Activated CD4-positive, alpha-beta T cell treated with anti-CD3 and anti-CD28 coated beads, Interleukin-2, Interleukin-4, amounts not matched to agents 100 ng/mL and 50 ng/mL, durations not matched to agents 16 hours and 8 hours (primary cell): ENCODE measurements at regions not wholly inside any gene's neighbourhood (a gene's known extent, or its start where the extent isn't known, plus 50 kb on each side); places are given as distances from the start of the nearest gene placed in this dataset.
A peak's percentile ranks its signal among the peaks of the same experiment; 100 is the strongest.
"Not testable (repeated sequence)": the region's sequence is repeated elsewhere in the genome, so short reads cannot be mapped to it uniquely, and the experiment has no call there.

Source experiments
- DNase-seq: peaks from one replicate; pipeline ENCODE4 v3.0.0-alpha.2; 2020; ENCODE audit warnings: low spot score

DNA sequence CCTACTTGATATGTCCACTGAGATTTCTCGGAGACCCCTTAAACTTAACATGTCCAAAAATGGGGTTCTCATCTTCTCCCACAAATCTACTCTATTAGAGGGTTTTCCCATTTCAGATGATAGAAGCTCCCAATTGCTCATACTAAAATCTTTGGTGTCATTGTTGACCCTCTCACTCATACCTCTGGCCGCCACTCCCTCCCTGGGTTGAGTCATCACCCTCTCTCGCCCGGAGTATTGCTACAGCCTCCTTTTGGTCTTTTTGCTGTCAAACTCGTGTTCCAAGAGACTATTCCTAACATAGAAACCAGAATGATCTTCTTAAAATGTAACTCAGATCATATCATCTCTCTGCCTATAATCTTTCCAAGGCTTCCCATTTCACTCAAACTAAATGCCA, 91.0 kb upstream of the GNAQ start:
- DNase-seq, result no peak

DNA sequence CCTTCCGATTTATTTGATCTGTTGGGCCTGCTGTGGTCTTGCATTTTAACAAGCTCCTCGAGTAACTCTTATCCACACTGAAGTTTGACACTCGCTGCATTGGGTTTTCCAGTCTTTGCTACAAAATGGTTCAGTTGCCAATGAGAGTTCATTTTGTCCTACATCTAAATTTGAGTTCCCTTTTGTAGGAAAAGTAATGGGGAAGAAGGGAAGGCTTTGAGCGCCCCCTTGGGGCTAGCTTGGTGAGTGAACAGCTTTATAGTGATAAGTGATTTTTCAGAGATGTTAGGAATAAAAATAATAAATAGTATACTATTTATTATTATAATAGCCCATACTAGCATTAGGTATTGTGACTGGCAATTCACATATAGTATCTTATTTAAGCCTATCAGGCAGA, 89.9 kb upstream of the GNAQ start:
- DNase-seq, result peak; percentile 58

DNA sequence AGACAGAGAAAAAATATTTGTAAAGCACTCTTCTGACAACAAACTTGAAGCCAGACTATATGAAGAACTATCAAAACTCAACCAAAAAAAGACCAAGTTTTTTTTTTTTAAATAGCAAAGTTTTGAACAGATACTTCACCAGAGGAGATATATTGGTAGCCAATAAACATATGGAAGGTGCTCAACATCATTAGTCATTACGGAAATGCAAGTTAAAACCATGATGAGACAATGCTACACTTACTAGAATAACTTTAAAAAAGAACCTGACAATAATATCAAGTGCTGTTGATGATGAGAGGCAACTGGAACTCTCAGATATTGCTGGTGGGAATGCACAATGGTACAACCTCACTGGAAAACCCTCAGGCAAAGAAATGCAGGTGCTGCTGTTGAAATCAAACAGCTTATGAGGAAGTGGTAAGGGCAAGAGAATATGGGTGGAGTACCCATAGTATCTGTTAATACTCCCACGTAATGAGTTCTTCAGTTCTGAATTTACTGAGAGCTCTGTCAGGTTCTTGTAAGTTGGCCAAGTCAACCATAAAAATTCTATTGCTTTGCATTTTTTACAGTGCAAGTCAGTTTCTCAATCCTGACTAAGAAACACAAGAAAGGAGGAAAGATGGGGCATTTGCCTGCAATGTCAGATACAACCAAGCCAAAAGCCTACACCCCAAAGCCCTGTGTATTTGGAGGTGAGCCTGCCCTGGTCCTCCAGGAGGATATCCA, 87.3 kb upstream of the GNAQ start:
- DNase-seq, result peak; percentile 67

DNA sequence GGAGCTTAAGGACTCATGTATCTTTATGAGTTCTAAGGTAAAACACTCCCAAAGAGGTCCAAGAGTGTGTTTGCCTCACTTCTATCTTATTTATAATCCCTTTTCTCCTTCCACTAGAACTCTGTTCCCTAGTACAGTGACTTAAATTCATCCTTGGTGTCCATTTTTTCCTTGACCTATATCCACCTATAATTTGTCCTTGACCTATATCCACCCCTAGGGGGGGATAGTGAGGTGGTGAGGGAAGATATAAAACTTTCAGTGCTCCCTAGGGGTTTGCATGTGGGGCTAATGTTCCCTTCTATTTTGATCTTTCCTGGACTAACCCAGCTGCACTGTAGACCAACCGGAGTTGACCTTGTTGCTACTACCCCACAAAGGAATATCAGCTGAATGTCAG, 83.5 kb upstream of the GNAQ start:
- peak; percentile 36 for DNase-seq

DNA sequence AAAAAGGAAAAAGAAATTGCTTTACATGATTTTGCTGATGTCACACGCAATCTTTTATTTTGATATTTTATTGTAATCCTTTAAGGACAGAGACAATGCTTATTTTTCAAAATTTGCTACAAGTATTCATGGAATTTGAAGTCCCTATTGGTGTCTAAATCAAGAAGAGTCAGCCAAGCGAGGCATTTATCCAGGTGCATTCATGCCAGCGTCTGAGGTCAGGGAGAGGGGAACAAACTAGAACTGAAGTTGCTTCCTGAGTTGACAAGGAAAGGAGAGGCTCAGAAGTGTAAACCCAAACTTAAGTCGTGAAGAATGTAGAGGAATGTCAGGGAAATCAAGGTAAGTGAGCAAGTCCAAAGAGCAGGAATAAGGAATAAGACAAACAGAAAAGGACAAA, 83.0 kb upstream of the GNAQ start:
- no peak for DNase-seq

DNA sequence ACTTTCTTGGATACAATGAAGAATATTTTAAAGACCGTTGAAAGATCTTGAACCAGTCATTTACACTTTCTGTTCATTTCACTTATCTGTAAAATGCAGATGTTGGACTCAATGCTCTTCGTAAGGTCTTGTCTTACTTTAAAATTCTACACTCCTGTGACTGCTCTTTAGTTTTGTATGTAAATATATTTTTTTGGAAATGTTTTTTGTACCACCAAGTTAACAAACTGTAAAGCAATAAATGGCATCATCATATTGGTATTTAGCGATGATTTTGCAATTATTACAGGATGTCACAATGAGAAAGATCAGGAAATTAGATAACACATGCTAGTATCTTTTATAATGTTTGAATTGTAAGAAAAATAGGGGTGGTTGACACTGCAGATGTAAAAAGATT, 80.8 kb upstream of the GNAQ start:
- no peak for DNase-seq

DNA sequence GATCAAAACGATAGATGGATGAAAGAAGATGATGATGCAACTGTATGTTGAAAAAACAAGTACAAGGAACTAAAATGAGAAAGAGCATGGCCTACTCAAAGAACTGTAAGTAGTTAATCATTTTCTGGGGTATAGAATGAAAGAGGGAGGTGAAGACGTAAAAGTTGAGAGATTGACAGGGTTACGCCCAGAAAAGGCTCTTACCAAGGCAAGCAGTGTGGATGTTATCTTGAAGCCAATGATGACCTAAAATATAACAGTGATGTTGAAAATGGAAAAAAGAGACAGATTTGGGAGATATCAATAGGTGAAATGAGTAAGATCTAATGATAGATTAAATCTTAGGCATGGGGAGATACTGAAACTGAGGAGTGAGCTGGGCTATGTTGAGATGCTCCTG, 80.4 kb upstream of the GNAQ start:
- DNase-seq, result no peak

DNA sequence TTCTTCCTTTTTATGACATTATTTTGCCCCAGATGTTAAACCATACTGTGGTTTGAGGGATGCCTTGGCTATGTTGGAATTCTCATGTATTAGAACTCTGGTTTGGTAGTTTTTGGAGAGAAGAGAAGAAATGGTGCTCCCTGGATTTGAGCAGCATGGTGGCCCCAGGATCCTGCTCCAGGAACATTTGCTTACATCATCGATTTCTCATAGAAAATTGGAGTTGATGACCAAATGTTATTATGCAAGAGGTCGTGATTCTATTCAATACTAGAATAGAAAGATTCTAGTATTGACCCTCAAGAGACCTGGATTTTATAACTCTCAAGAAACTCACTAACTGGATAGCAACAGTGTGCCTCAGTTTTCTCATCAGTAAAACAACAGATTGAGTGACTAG, 77.5 kb upstream of the GNAQ start:
- no peak for DNase-seq

DNA sequence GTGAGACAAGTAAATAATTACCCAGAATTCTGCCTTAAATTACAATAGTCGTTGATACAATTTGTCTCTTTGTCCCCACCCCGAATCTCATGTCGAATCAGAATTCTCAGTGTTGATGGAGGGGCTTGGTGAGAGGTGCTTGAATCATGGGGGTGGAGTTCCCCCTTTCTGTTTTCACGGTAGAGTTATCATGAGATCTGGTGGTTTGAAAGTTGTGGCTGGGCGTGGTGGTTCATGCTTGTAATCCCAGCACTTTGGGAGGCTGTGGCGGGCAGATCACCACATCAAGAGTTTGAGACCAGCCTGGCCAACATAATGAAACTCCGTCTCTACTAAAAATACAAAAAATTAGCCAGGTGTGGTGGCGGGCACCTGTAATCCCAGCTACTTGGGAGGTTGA, 75.0 kb upstream of the GNAQ start:
- not testable (repeated sequence) for DNase-seq

DNA sequence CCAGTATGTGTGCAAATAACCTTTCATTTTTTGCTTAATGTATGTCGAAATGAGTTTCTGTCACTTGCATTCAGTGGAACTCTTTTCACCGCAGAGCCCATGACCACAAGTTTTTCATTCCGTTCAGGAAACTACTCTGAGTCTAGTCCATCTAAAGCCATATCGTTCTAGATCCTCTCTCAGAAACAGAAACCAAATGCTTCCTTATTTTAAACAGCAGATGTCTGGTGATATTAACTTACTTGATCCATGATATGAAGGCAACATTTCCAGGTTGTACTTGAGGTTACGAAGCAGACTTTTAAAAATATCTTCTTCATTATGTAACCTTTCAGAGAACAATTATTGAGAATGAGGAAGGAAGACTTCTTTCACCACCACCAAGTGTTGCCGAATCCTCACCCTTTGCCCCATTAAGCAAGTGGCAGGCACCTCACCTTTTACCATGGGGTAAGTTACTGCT, 72.4 kb upstream of the GNAQ start:
- peak; percentile 54 for DNase-seq

DNA sequence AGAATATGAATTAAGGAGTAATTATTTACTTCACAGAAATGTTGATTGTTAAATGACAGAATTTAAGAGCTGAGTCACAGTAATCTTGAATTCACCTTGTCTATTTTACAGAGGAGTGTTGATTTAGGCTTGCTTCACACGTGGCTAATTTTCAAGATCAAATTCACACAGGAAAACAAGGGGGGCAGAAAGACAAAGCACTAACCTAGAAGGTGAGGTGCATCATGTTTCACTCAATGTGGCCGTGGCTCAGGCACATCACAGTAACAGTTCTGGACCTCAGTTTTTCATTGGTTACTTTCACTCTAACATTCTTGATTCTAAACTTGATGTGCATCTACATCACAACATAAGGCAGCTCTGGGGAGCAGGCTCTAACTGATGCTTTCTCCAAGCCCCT, 69.6 kb upstream of the GNAQ start:
- no peak for DNase-seq

DNA sequence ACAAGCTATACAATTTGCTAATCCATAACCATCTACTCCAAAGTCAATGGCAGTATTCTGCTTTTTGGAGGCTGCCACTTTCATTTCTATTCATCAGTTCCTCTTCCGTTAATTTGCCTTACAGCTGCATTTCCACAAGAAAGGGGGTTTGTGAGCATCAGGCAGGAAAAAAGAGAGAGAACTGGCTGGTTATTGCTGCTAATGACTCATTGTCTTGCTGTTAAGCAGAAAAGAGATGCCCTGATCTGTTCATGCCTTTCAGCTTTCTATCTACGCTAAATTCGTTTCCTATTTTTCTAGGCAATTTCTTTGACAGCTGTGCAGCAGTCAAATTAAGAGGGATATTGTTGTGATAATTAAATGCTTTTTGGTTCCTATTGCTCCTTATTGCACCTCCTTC, 65.9 kb upstream of the GNAQ start:
- no peak for DNase-seq

DNA sequence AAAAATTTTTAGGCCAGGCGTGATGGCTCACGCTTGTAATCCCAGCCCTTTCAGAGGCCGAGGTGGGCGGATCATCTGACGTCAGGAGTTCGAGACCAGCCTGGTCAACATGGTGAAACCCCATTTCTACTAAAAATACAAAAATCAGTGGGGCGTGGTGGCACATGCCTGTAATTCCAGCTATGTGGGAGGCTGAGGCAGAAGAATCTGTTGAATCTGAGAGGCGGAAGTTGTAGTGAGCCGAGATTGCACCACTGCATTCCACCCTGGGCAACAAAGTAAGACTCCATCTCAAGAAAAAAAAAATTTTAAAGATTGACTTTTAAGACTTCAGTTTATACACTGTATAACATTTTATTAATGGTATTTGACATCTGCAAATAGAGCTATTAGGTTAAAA, 60.1 kb upstream of the GNAQ start:
- DNase-seq, result no peak

DNA sequence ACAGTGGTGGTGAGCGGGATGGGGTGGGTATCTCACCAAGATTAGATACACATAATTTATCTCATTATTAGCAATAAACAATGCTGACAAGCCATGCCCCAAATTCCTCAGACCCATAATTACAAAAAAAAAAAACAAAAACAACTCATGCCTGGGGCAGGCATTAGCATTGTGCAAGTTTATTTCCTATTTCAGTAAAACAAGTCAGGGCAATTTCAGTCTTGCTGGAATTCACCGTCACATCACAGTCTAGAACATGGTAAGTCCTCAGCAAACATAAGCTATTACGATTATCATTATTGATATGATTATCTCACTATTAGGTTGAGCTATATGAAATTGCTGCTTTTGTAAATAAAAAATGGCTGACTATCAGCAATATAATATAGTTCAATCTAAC, 57.5 kb upstream of the GNAQ start:
- DNase-seq, result no peak

DNA sequence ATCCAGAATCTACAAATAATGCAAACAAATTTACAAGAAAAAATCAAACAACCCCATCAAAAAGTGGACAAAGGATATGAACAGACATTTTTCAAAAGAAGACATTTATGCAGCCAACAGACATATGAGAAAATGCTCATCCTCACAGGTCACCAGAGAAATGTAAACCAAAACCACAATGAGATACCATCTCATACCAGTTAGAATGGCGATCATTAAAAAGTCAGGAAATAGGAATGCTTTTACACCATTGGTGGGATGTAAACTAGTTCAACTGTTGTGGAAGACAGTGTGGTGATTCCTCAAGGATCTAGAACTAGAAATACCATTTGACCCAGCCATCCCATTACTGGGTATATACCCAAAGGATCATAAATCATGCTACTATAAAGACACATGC, 56.6 kb upstream of the GNAQ start:
- DNase-seq, result not testable (repeated sequence)
